OCI-LY1 (cell line): ENCODE measurements at regions not wholly inside any gene's neighbourhood (a gene's known extent, or its start where the extent isn't known, plus 50 kb on each side); places are given as distances from the start of the nearest gene placed in this dataset.

Experiments used
- H2AFZ ChIP-seq: fragments of 200-600 bp; sonication (generic), shearing (Covaris generic); 2 replicates; pipeline ENCODE4 v1.6.0; 2014; ENCODE audit warnings: antibody characterized with exemption, mild to moderate bottlenecking, low read length
- H3F3A ChIP-seq: fragments of 200-600 bp; sonication (generic), shearing (Covaris generic); 2 replicates; pipeline ENCODE4 v1.6.0; 2014; ENCODE audit warnings: mild to moderate bottlenecking, antibody characterized with exemption, low read length, moderate library complexity; ENCODE audit not compliant: insufficient read depth
- H3K27ac ChIP-seq: fragments of 200-600 bp; sonication (generic); 2 replicates; pipeline ENCODE4 v1.5.1; 2014; ENCODE audit warnings: low read length, mixed run types, mild to moderate bottlenecking, low read depth; ENCODE audit not compliant: poor library complexity, severe bottlenecking
- H3K27me3 ChIP-seq: fragments of 200-600 bp; sonication (generic); 2 replicates; pipeline ENCODE4 v1.6.0; 2014; ENCODE audit warnings: antibody characterized with exemption, mild to moderate bottlenecking, low read length, moderate library complexity; ENCODE audit not compliant: insufficient read depth
- H3K36me3 ChIP-seq: fragments of 200-600 bp; sonication (generic); 2 replicates; pipeline ENCODE4 v1.6.1; 2014; ENCODE audit warnings: mild to moderate bottlenecking, antibody characterized with exemption, low read length, moderate library complexity, mixed read lengths; ENCODE audit not compliant: insufficient read depth
- H3K4me1 ChIP-seq: fragments of 200-600 bp; sonication (generic); 2 replicates; pipeline ENCODE4 v1.5.1; 2014; ENCODE audit warnings: mild to moderate bottlenecking, low read length, moderate library complexity; ENCODE audit not compliant: insufficient read depth, severe bottlenecking
- H3K4me2 ChIP-seq: fragments of 200-600 bp; sonication (generic), shearing (Covaris generic); 2 replicates; pipeline ENCODE4 v1.6.1; 2014; ENCODE audit warnings: low read length
- H3K4me3 ChIP-seq: fragments of 200-600 bp; sonication (generic); 2 replicates; pipeline ENCODE4 v1.5.1; 2014; ENCODE audit warnings: low read length, low read depth, mild to moderate bottlenecking, mixed read lengths; ENCODE audit not compliant: poor library complexity, severe bottlenecking
- H3K79me2 ChIP-seq: fragments of 200-600 bp; shearing (Covaris generic); 2 replicates; pipeline ENCODE4 v1.6.1; 2016; ENCODE audit warnings: mixed run types, low read length, mixed read lengths; ENCODE audit not compliant: insufficient read depth
- H3K9ac ChIP-seq: fragments of 200-600 bp; sonication (generic), shearing (Covaris generic); 2 replicates; pipeline ENCODE4 v1.6.1; 2014; ENCODE audit warnings: mild to moderate bottlenecking, low read length, mixed read lengths
- H3K9me2 ChIP-seq: fragments of 200-600 bp; sonication (generic), shearing (Covaris generic); 2 replicates; pipeline ENCODE4 v1.6.1; 2014; ENCODE audit warnings: low read depth, mild to moderate bottlenecking, low read length, mixed read lengths
- H3K9me3 ChIP-seq: fragments of 200-600 bp; shearing (Covaris generic); 2 replicates; pipeline ENCODE4 v1.6.1; 2014; ENCODE audit warnings: low read length, mixed read lengths
- H4K20me1 ChIP-seq: fragments of 200-600 bp; sonication (generic), shearing (Covaris generic); 2 replicates; pipeline ENCODE4 v1.6.0; 2016; ENCODE audit warnings: mild to moderate bottlenecking, low read length; ENCODE audit not compliant: insufficient read depth
- EZH2 ChIP-seq: fragments of 200-600 bp; sonication (generic), shearing (Covaris generic); IDR thresholded peaks from 2 replicates; pipeline ENCODE4 v1.8.0; 2017; ENCODE audit warnings: borderline replicate concordance, mixed run types, mild to moderate bottlenecking, antibody characterized with exemption, low read length, moderate library complexity, mixed read lengths
- TF ChIP-seq, protein P1 (sequence below): fragments of 200-600 bp; sonication (generic), shearing (Covaris generic); IDR thresholded peaks from 2 replicates; pipeline ENCODE4 v1.5.1; 2017; ENCODE audit warnings: mild to moderate bottlenecking, antibody characterized with exemption, low read length, moderate library complexity, mixed read lengths

DNA sequence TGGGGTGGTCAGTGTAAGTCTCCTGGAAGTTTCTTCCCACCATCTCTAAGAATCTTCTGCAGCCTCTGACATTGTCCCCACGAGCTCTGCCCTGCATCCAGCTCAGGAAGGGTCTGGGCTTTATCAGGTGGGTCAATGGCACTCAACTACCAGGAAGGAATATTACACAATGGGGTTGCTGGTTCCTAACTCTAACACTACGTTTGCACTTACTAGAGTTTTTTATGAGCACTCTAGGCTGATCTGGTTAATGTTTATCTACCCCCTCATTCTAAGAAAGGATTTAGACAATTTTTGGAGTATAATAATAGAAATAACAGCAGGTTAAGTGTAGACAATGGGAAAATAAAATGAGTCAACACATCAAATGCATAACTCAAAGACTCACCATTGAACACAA, 411.1 kb upstream of the RGMA start:
- no peaks in the 10 kb centered on the region for H4K20me1 ChIP-seq
- no peak overlapping the region for H2AFZ ChIP-seq
- no peaks in the 10 kb centered on the region; the same call in 1 of the 2 replicates for H3K27me3 ChIP-seq
- H3K9ac ChIP-seq = no peak overlapping the region
- H3K4me2 ChIP-seq = no peak overlapping the region
- no peak overlapping the region for H3K27ac ChIP-seq
- no peaks in the 10 kb centered on the region for H3K9me2 ChIP-seq
- no peak for TF ChIP-seq EZH2
- TF ChIP-seq, protein P1, sequence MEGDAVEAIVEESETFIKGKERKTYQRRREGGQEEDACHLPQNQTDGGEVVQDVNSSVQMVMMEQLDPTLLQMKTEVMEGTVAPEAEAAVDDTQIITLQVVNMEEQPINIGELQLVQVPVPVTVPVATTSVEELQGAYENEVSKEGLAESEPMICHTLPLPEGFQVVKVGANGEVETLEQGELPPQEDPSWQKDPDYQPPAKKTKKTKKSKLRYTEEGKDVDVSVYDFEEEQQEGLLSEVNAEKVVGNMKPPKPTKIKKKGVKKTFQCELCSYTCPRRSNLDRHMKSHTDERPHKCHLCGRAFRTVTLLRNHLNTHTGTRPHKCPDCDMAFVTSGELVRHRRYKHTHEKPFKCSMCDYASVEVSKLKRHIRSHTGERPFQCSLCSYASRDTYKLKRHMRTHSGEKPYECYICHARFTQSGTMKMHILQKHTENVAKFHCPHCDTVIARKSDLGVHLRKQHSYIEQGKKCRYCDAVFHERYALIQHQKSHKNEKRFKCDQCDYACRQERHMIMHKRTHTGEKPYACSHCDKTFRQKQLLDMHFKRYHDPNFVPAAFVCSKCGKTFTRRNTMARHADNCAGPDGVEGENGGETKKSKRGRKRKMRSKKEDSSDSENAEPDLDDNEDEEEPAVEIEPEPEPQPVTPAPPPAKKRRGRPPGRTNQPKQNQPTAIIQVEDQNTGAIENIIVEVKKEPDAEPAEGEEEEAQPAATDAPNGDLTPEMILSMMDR = no peak
- H3K4me1 ChIP-seq = no peaks in the 10 kb centered on the region
- H3F3A ChIP-seq = no peaks in the 10 kb centered on the region
- no peaks in the 10 kb centered on the region for H3K36me3 ChIP-seq
- H3K79me2 ChIP-seq = no peaks in the 10 kb centered on the region
- no peak overlapping the region for H3K4me3 ChIP-seq
- H3K9me3 ChIP-seq = no peaks in the 10 kb centered on the region

DNA sequence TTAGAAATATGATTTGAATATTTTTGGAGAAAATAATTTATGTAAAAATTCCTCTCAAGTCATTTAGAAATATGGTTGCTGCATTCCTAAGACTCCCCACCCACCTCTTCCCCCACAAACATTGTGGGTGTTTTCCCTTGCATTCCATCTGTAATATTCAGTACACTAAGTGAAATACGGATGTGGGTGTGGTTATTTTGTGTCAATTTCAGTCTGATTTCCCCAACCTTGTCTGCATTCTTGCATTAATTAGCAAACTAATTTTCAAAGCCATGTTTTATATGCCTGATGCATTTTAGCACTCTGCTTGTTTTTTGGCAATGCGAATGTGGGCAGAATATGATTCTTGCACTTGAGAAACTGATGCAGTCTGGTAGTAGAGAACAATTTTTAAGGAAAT, 408.3 kb upstream of the RGMA start:
- H3K36me3 ChIP-seq = no peaks in the 10 kb centered on the region
- H3F3A ChIP-seq = no peaks in the 10 kb centered on the region
- no peak overlapping the region for H2AFZ ChIP-seq
- no peak overlapping the region for H3K4me2 ChIP-seq
- no peak for TF ChIP-seq EZH2
- TF ChIP-seq, protein P1 = no peak
- H3K27ac ChIP-seq = no peak overlapping the region
- no peaks in the 10 kb centered on the region for H3K9me2 ChIP-seq
- H4K20me1 ChIP-seq = no peaks in the 10 kb centered on the region
- H3K4me3 ChIP-seq = no peak overlapping the region
- no peaks in the 10 kb centered on the region for H3K9me3 ChIP-seq
- H3K79me2 ChIP-seq = no peaks in the 10 kb centered on the region
- no peaks in the 10 kb centered on the region for H3K27me3 ChIP-seq
- H3K9ac ChIP-seq = no peak overlapping the region
- no peaks in the 10 kb centered on the region for H3K4me1 ChIP-seq

DNA sequence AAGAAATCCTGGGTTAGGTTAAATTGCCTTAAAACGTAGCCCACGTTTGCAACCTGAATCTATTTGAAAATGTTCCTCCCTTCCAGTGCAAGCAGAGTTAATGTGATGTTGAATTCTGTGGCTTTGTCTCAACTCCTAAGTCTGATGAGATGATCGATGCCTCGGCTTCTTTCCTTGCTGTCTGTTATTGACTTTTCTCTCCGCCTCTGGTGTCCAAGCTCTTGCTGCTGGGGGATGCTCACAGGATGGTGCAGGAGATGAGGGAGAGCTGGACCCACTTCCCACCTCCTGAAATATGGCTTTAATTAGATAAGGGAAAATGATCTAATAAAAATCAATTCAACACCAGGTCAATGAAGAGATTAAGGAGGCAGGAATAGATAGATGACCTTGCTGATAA, 407.9 kb upstream of the RGMA start:
- Histone ChIP-seq H3K79me2 (no peaks in the 10 kb centered on the region), H3K36me3 (no peaks in the 10 kb centered on the region), H4K20me1 (no peaks in the 10 kb centered on the region), H3K9ac (no peak overlapping the region), H3F3A (no peaks in the 10 kb centered on the region), H3K9me2 (no peaks in the 10 kb centered on the region), H3K9me3 (no peaks in the 10 kb centered on the region), H3K4me3 (no peak overlapping the region), H2AFZ (no peak overlapping the region), H3K4me1 (no peaks in the 10 kb centered on the region), H3K27me3 (no peaks in the 10 kb centered on the region), H3K4me2 (no peak overlapping the region), H3K27ac (no peak overlapping the region)
- TF ChIP-seq, protein P1 = no peak
- no peak for TF ChIP-seq EZH2
